ENCODE measurements at regions not wholly inside any gene's neighbourhood (a gene's known extent, or its start where the extent isn't known, plus 50 kb on each side); places are given as distances from the start of the nearest gene placed in this dataset.

DNA sequence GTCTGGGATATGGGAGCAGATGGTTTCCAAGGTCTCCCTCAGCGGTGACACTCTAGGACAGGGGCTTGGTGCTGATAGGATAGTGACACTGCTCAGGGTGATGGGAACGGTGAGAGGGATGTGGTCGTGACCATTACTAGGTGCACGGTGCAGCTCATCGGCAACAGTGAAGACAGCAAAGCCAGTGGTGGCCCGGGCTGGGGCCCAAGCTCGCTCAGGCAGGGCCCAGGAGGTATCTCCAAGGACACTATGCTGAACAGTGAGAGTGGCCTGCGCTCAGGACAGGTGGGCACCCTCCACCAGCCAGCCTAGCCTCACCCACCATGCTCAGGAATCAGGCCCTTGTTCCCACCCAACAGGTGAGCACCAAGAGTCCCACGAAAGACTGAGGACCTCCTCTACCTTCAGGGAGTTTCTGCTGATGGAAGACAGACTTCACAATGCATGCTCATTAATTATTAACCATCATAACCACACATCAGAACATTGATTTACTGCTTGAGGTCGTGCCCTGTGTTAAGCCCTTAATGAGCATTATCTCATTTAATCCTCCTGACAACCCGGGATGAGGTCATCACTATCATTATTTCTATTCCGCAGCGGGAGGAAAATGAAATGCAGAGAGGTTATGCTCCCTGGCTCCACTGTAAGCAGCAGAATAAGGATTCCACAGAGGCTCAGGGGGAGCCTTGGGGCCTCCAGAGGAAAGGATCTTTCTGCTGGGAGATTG lies 269.4 kb downstream of the UACA start:
- no peaks in the 10 kb centered on the region for H3K9me3 ChIP-seq
- H3K27me3 ChIP-seq = peaks cover 0 to 6% (median 0%) of the 10 kb centered on the region in 9 donors
- WGBS, 4 donors = 88 to 94% (median 91%) methylated on average over 13 of the region's 13 CpGs
- H3K4me3 ChIP-seq = no peak overlapping the region
- TF ChIP-seq, protein P1, sequence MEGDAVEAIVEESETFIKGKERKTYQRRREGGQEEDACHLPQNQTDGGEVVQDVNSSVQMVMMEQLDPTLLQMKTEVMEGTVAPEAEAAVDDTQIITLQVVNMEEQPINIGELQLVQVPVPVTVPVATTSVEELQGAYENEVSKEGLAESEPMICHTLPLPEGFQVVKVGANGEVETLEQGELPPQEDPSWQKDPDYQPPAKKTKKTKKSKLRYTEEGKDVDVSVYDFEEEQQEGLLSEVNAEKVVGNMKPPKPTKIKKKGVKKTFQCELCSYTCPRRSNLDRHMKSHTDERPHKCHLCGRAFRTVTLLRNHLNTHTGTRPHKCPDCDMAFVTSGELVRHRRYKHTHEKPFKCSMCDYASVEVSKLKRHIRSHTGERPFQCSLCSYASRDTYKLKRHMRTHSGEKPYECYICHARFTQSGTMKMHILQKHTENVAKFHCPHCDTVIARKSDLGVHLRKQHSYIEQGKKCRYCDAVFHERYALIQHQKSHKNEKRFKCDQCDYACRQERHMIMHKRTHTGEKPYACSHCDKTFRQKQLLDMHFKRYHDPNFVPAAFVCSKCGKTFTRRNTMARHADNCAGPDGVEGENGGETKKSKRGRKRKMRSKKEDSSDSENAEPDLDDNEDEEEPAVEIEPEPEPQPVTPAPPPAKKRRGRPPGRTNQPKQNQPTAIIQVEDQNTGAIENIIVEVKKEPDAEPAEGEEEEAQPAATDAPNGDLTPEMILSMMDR (IDR thresholded peaks at IDR 0.05) = no peak
- no peak for TF ChIP-seq POLR2A (IDR thresholded peaks at IDR 0.05)
- ATAC-seq (no peak), DNase-seq (peak in 2 of 5 donors; percentile 2 to 20)
- intact Hi-C loops (cut with DNase I) = no loop called here
- H3K36me3 ChIP-seq = no peaks in the 10 kb centered on the region
- H3K4me1 ChIP-seq = peaks cover 0 to 55% (median 0%) of the 10 kb centered on the region in 12 donors
- H3K27ac ChIP-seq = no peak overlapping the region

DNA sequence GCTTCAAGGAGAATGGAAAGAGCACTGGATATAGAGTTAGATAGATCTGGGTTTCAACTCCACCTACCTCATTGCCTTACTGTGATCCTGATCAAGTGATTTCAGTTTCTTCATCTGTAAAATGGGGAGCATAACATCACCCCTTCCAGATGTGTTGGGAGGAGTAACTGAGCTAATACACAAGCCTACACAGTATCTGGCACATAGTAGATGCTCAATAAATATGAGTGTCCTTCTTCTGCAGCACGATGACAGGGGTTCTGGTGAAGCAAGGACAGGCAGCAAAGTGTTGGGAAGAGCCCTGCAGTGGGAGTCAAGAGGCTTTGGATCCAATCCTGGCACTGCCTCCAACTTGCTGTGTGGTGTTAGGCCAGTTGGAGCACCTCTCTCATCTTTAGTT lies 270.0 kb downstream of the UACA start:
- TF ChIP-seq POLR2A (IDR thresholded peaks at IDR 0.05) = no peak
- TF ChIP-seq, protein P1 (IDR thresholded peaks at IDR 0.05) = no peak
- 92 to 100% (median 94%) methylated on average over 1 of the region's 1 CpG for whole genome bisulfite sequencing, 4 donors
- intact Hi-C loops (cut with DNase I) = no loop called here
- DNase-seq (peak in 1 of 5 donors; percentile 1), ATAC-seq (no peak)
- Histone ChIP-seq H3K36me3 (no peaks in the 10 kb centered on the region), H3K9me3 (no peaks in the 10 kb centered on the region), H3K4me1 (peaks cover 0 to 56% (median 0%) of the 10 kb centered on the region in 12 donors), H3K27ac (peak overlapping the region in 1 of 12 donors; percentile 82), H3K4me3 (no peak overlapping the region), H3K27me3 (peaks cover 0 to 6% (median 0%) of the 10 kb centered on the region in 9 donors)

DNA sequence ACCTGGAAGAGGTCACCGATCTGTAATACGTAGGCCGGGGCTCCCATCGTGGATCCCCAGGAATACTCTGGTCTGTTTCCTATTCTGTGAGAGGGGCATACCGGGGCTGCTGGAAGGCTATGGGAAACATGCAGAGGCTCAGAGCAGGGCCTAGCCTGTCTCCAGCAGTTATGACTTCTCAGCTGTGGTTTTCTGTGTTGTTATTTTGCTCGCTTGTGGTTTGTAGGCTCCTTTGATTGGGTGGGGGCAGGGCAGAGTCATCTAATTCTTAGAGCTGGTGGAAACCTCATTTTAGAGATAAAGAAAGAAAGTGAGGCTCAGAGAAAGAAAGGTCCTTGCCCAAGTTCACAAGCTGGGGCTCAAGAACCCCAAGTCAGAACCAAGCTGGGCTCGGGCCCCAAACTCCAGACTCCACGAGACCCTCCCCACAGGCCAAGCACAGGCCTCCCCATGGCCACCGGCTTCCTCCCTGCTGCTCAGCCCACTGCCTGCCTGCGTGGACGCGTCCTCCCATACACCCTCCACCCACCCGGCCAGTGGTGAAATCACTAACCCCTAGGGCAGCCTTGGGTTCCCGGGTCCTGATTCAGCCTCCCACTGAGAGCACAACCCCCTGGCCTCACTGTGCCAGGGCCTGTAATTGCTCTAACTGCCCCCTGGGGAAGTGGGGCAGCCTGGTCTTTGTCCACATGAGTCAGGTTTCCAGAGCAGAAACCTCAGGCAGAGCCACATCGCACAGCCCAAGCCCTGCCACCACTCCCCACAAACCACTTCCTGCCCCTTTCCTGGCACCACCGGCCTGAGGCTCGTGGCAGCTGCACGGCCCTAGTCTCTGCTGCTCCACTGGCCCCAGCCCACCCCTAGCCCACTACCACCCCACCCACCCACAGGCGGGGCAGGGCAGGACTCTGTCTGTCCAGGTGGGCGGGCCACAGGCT lies 270.8 kb downstream of the UACA start:
- no peaks in the 10 kb centered on the region for H3K9me3 ChIP-seq
- H3K4me1 ChIP-seq = peaks cover 0 to 65% (median 0%) of the 10 kb centered on the region in 12 donors
- WGBS, 4 donors = 72 to 85% (median 77%) methylated on average over 11 to 20 of the region's 20 CpGs
- intact Hi-C loops (cut with DNase I) = no loop called here
- no peaks in the 10 kb centered on the region for H3K36me3 ChIP-seq
- peak overlapping the region in 1 of 12 donors; percentile 35 for H3K4me3 ChIP-seq
- H3K27me3 ChIP-seq = peaks cover 0 to 6% (median 0%) of the 10 kb centered on the region in 9 donors
- peak overlapping the region in 1 of 12 donors; percentile 82 for H3K27ac ChIP-seq
- TF ChIP-seq, protein P1 (IDR thresholded peaks at IDR 0.05) = no peak
- TF ChIP-seq POLR2A (IDR thresholded peaks at IDR 0.05) = no peak
- DNase-seq = peak; percentile 53 to 83 (median 59)
- peak; percentile 25 to 79 (median 66) for ATAC-seq

DNA sequence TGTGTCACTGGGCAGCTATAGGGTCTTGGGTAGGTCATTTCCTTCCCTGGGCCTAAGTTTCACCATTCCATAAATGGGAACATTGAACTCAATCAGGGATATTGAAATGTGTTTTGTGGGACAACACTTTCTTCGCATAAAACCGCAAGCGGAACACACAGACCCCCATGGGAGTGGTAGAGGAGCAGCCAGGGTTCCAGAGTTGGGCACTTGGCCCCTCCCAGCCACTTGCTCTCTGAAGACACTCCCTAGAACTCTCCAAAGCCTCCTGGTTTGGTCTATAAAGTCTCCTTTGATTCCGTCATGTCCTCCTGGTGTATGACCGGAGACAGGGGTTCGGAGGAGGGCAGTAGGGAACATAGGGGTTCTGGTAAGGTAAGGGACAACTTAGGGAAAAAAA lies 271.7 kb downstream of the UACA start:
- TF ChIP-seq POLR2A (IDR thresholded peaks at IDR 0.05) = no peak
- TF ChIP-seq, protein P1 (IDR thresholded peaks at IDR 0.05) = no peak
- no peaks in the 10 kb centered on the region for H3K9me3 ChIP-seq
- H3K4me1 ChIP-seq = peaks cover 0 to 74% (median 0%) of the 10 kb centered on the region in 12 donors
- H3K36me3 ChIP-seq = no peaks in the 10 kb centered on the region
- peak overlapping the region in 1 of 12 donors; percentile 82 for H3K27ac ChIP-seq
- DNase-seq (peak in 2 of 5 donors; percentile 2 to 11), ATAC-seq (no peak)
- intact Hi-C loops (cut with DNase I) = no loop called here
- 97 to 99% (median 98%) methylated on average over 6 of the region's 6 CpGs for WGBS, 4 donors
- H3K4me3 ChIP-seq = no peak overlapping the region
- peaks cover 0 to 6% (median 0%) of the 10 kb centered on the region in 9 donors for H3K27me3 ChIP-seq

Data from heart left ventricle (tissue), 16 donors.